HepG2 (cell line): ENCODE measurements at regions not wholly inside any gene's neighbourhood (a gene's known extent, or its start where the extent isn't known, plus 50 kb on each side); places are given as distances from the start of the nearest gene placed in this dataset.

Experiments
- ARID4A ChIP-seq: sonication (generic); formaldehyde crosslinking; IDR thresholded peaks from 2 replicates; pipeline ENCODE4 v1.5.0; 2020; ENCODE audit warnings: mild to moderate bottlenecking, missing genetic modification reagents, borderline replicate concordance
- ELF3 ChIP-seq: IDR thresholded peaks from 2 replicates; pipeline ENCODE4 v1.6.1; 2016; ENCODE audit warnings: missing genetic modification reagents, missing compliant biosample characterization
- FOXA3 ChIP-seq: IDR thresholded peaks from 2 replicates; pipeline ENCODE4 v1.6.1; 2016; ENCODE audit warnings: missing genetic modification reagents, missing compliant biosample characterization
- HIC2 ChIP-seq: sonication (generic); formaldehyde crosslinking; IDR thresholded peaks from 2 replicates; pipeline ENCODE4 v1.9.0; 2022; ENCODE audit warnings: low read depth, missing genetic modification reagents
- NCOA5 ChIP-seq: sonication (generic); formaldehyde crosslinking; IDR thresholded peaks from 2 replicates; pipeline ENCODE4 v1.4.0; 2020; ENCODE audit warnings: missing genetic modification reagents
- PHF21A ChIP-seq: sonication (generic); formaldehyde crosslinking; IDR thresholded peaks from 2 replicates; pipeline ENCODE4 v1.5.0; 2020; ENCODE audit warnings: mild to moderate bottlenecking, missing genetic modification reagents
- RBAK ChIP-seq: sonication (generic); formaldehyde crosslinking; IDR thresholded peaks from 2 replicates; pipeline ENCODE4 v1.5.1; 2020; ENCODE audit warnings: mild to moderate bottlenecking, missing genetic modification reagents
- SKI ChIP-seq: fragments of 450-650 bp; IDR thresholded peaks from one replicate; pipeline ENCODE4 v1.6.1; 2018; ENCODE audit warnings: mild to moderate bottlenecking; ENCODE audit not compliant: partially characterized antibody
- ZBTB25 ChIP-seq: IDR thresholded peaks from 2 replicates; pipeline ENCODE4 v1.6.1; 2018; ENCODE audit warnings: missing genetic modification reagents
- ZFX ChIP-seq: sonication (generic); formaldehyde crosslinking; IDR thresholded peaks from 2 replicates; pipeline ENCODE4 v1.4.0; 2020; ENCODE audit warnings: mild to moderate bottlenecking, low read depth, missing genetic modification reagents, moderate library complexity
- ZFY ChIP-seq: sonication (generic); formaldehyde crosslinking; IDR thresholded peaks from 2 replicates; pipeline ENCODE4 v1.4.0; 2020; ENCODE audit warnings: missing genetic modification reagents
- TF ChIP-seq, protein P1 (sequence below): sonication (generic); formaldehyde crosslinking; IDR thresholded peaks from 2 replicates; pipeline ENCODE4 v1.5.0; 2020; ENCODE audit warnings: mild to moderate bottlenecking, missing genetic modification reagents
- TF ChIP-seq, protein P2 (sequence below): sonication (generic); formaldehyde crosslinking; IDR thresholded peaks from 2 replicates; pipeline ENCODE4 v1.5.1; 2020; ENCODE audit warnings: mild to moderate bottlenecking, missing genetic modification reagents, moderate library complexity
- TF ChIP-seq, protein P3 (sequence below): sonication (generic); formaldehyde crosslinking; IDR thresholded peaks from 2 replicates; pipeline ENCODE4 v1.5.0; 2020; ENCODE audit warnings: mild to moderate bottlenecking, missing genetic modification reagents, moderate library complexity

- TF ChIP-seq ARID4A (CRISPR knock-in tag): peak; percentile 23; the same call in 1 of the 2 replicates
- TF ChIP-seq, protein P1, sequence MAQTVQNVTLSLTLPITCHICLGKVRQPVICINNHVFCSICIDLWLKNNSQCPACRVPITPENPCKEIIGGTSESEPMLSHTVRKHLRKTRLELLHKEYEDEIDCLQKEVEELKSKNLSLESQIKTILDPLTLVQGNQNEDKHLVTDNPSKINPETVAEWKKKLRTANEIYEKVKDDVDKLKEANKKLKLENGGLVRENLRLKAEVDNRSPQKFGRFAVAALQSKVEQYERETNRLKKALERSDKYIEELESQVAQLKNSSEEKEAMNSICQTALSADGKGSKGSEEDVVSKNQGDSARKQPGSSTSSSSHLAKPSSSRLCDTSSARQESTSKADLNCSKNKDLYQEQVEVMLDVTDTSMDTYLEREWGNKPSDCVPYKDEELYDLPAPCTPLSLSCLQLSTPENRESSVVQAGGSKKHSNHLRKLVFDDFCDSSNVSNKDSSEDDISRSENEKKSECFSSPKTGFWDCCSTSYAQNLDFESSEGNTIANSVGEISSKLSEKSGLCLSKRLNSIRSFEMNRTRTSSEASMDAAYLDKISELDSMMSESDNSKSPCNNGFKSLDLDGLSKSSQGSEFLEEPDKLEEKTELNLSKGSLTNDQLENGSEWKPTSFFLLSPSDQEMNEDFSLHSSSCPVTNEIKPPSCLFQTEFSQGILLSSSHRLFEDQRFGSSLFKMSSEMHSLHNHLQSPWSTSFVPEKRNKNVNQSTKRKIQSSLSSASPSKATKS: no peak
- TF ChIP-seq PHF21A (CRISPR knock-in tag): 0 out of 2 replicates have a peak, but pooled peaks have one; percentile 28
- TF ChIP-seq ZFY (CRISPR knock-in tag): peak; percentile 41; the same call in 1 of the 2 replicates
- TF ChIP-seq ZFX (CRISPR knock-in tag): 0 out of 2 replicates have a peak, but pooled peaks have one; percentile 38
- TF ChIP-seq RBAK (CRISPR knock-in tag): no peak
- peak; percentile 35; the same call in 1 of the 2 replicates for TF ChIP-seq FOXA3 (CRISPR knock-in tag)
- TF ChIP-seq ZBTB25 (CRISPR knock-in tag): no peak
- TF ChIP-seq HIC2: peak; percentile 81
- TF ChIP-seq ELF3 (CRISPR knock-in tag): peak; percentile 17; the same call in 1 of the 2 replicates
- TF ChIP-seq, protein P2, sequence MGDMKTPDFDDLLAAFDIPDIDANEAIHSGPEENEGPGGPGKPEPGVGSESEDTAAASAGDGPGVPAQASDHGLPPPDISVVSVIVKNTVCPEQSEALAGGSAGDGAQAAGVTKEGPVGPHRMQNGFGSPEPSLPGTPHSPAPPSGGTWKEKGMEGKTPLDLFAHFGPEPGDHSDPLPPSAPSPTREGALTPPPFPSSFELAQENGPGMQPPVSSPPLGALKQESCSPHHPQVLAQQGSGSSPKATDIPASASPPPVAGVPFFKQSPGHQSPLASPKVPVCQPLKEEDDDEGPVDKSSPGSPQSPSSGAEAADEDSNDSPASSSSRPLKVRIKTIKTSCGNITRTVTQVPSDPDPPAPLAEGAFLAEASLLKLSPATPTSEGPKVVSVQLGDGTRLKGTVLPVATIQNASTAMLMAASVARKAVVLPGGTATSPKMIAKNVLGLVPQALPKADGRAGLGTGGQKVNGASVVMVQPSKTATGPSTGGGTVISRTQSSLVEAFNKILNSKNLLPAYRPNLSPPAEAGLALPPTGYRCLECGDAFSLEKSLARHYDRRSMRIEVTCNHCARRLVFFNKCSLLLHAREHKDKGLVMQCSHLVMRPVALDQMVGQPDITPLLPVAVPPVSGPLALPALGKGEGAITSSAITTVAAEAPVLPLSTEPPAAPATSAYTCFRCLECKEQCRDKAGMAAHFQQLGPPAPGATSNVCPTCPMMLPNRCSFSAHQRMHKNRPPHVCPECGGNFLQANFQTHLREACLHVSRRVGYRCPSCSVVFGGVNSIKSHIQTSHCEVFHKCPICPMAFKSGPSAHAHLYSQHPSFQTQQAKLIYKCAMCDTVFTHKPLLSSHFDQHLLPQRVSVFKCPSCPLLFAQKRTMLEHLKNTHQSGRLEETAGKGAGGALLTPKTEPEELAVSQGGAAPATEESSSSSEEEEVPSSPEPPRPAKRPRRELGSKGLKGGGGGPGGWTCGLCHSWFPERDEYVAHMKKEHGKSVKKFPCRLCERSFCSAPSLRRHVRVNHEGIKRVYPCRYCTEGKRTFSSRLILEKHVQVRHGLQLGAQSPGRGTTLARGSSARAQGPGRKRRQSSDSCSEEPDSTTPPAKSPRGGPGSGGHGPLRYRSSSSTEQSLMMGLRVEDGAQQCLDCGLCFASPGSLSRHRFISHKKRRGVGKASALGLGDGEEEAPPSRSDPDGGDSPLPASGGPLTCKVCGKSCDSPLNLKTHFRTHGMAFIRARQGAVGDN (CRISPR knock-in tag): peak; percentile 51
- TF ChIP-seq, protein P3, sequence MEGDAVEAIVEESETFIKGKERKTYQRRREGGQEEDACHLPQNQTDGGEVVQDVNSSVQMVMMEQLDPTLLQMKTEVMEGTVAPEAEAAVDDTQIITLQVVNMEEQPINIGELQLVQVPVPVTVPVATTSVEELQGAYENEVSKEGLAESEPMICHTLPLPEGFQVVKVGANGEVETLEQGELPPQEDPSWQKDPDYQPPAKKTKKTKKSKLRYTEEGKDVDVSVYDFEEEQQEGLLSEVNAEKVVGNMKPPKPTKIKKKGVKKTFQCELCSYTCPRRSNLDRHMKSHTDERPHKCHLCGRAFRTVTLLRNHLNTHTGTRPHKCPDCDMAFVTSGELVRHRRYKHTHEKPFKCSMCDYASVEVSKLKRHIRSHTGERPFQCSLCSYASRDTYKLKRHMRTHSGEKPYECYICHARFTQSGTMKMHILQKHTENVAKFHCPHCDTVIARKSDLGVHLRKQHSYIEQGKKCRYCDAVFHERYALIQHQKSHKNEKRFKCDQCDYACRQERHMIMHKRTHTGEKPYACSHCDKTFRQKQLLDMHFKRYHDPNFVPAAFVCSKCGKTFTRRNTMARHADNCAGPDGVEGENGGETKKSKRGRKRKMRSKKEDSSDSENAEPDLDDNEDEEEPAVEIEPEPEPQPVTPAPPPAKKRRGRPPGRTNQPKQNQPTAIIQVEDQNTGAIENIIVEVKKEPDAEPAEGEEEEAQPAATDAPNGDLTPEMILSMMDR (CRISPR knock-in tag): peak; percentile 54
- peak; percentile 16 for TF ChIP-seq SKI
- TF ChIP-seq NCOA5 (CRISPR knock-in tag): no peak
These were observed 64.6 kb upstream of the ENPP6 start (continued) for GRCh38 chr4:184282251-184282713.
